ENCODE measurements at regions not wholly inside any gene's neighbourhood (a gene's known extent, or its start where the extent isn't known, plus 50 kb on each side); places are given as distances from the start of the nearest gene placed in this dataset.

DNA sequence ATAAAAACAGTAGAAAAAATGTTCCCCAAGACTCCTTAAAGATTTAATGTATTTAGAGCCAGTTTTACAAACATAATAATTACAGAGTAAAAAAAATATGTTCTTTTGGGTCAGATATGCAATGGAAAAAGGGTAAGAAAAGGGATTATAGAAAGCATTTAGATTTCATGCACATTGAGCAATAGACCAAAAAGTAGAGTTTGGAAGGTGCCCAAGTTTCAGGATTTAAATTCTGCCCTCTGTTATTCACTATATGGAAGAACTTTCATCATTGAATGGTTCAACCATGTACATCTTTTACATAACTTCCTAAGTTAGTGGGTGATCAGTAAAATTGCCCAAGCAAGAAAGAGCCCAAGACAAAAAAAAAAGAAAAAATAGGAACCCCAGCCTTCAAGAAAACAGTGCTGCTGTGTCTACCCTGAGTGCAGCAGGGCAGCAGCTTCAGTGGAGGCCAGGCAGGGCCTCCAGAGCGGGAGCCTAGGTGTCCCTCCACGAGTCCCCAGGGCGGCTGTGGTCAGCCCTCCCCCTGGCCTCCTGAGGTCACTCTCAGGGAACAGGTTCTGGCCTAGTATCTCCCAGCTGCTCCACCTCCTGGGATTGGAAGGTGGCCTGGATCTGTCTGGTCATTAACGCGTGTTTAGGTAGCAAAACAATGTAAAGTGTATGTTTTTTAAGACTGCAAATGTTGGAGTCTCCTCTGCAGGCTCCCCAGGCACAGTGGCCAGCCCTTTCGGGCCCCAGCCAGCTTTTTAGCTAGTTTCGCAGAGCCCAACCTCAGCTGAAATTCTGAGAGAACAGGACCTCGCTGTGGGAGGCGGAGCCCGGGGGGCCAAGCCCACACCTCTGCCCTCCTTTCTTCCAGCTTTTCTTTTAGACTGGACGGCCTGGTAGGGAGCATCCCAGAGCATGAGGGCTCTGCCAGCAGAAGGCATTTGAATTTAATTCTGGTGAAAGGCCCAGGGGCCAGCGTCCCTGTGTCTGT lies 77.3 kb downstream of the TEX51 start:
- H3K4me1 ChIP-seq (ENCODE audit: control insufficient read depth in 2 of 3, insufficient read depth in 2 of 3, low read depth in 1 of 3, low read length in 3 of 3) = no peaks in the 10 kb centered on the region
- H3K9ac ChIP-seq (ENCODE audit: low read length in 3 of 3) = no peak overlapping the region
- intact Hi-C loops (cut with DNase I) = no loop called here
- H3K9me3 ChIP-seq (ENCODE audit: control insufficient read depth in 2 of 3, insufficient read depth in 1 of 3, low read length in 3 of 3) = no peaks in the 10 kb centered on the region
- no peak overlapping the region for H3K4me3 ChIP-seq (ENCODE audit: low read length in 3 of 3)
- DNase-seq (peak in 1 of 5 donors; percentile 17), FAIRE-seq (no peak)
- no peak overlapping the region for H3K27ac ChIP-seq (ENCODE audit: low read depth in 2 of 2, low read length in 2 of 2)
- TF ChIP-seq, protein P1, sequence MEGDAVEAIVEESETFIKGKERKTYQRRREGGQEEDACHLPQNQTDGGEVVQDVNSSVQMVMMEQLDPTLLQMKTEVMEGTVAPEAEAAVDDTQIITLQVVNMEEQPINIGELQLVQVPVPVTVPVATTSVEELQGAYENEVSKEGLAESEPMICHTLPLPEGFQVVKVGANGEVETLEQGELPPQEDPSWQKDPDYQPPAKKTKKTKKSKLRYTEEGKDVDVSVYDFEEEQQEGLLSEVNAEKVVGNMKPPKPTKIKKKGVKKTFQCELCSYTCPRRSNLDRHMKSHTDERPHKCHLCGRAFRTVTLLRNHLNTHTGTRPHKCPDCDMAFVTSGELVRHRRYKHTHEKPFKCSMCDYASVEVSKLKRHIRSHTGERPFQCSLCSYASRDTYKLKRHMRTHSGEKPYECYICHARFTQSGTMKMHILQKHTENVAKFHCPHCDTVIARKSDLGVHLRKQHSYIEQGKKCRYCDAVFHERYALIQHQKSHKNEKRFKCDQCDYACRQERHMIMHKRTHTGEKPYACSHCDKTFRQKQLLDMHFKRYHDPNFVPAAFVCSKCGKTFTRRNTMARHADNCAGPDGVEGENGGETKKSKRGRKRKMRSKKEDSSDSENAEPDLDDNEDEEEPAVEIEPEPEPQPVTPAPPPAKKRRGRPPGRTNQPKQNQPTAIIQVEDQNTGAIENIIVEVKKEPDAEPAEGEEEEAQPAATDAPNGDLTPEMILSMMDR (IDR thresholded peaks at IDR 0.05; ENCODE audit: borderline replicate concordance, extremely low read depth, insufficient read depth) = no peak
- no peaks in the 10 kb centered on the region for H3K36me3 ChIP-seq (ENCODE audit: control insufficient read depth in 2 of 3, insufficient read depth in 3 of 3, low read length in 3 of 3)
- H3K27me3 ChIP-seq (ENCODE audit: control insufficient read depth, insufficient read depth, low read length) = no peaks in the 10 kb centered on the region

- no peak overlapping the region for H3K27ac ChIP-seq (ENCODE audit: low read depth in 2 of 2, low read length in 2 of 2)
- H3K9ac ChIP-seq (ENCODE audit: low read length in 3 of 3) = no peak overlapping the region
- H3K9me3 ChIP-seq (ENCODE audit: control insufficient read depth in 2 of 3, insufficient read depth in 1 of 3, low read length in 3 of 3) = no peaks in the 10 kb centered on the region
- H3K27me3 ChIP-seq (ENCODE audit: control insufficient read depth, insufficient read depth, low read length) = no peaks in the 10 kb centered on the region
- intact Hi-C loops (cut with DNase I) = no loop called here
- no peak overlapping the region for H3K4me3 ChIP-seq (ENCODE audit: low read length in 3 of 3)
- DNase-seq = peak in 4 of 5 donors; percentile 52 to 68 (median 60)
- TF ChIP-seq, protein P1 (IDR thresholded peaks at IDR 0.05; ENCODE audit: borderline replicate concordance, extremely low read depth, insufficient read depth) = no peak
- no peaks in the 10 kb centered on the region for H3K4me1 ChIP-seq (ENCODE audit: control insufficient read depth in 2 of 3, insufficient read depth in 2 of 3, low read depth in 1 of 3, low read length in 3 of 3)
- no peaks in the 10 kb centered on the region for H3K36me3 ChIP-seq (ENCODE audit: control insufficient read depth in 2 of 3, insufficient read depth in 3 of 3, low read length in 3 of 3)
- FAIRE-seq = no peak
These were observed 78.1 kb downstream of the TEX51 start for GRCh38 chr2:126976721-126977328.

DNA sequence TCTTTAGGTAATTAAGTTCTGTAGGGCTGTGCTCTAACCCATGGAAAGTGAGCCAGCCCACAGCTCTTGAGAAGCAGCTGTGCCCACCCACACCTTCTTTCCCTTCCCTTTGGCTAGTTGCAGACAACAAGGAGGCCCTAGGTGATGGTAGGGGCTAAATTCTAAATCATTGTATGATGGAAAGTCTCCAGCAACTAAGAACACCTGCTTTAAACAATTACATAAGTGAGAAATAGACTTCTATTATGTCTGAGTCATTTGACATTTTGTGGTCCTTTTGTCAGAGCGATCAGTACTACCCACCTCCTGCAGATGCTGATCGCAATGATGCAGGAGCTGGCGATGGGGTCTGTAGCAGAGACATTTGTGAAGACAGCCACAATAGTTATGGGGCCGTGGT lies 79.6 kb downstream of the TEX51 start:
- Histone ChIP-seq H3K4me1 (ENCODE audit: control insufficient read depth in 2 of 3, insufficient read depth in 2 of 3, low read depth in 1 of 3, low read length in 3 of 3) (no peaks in the 10 kb centered on the region), H3K27ac (ENCODE audit: low read depth in 2 of 2, low read length in 2 of 2) (no peak overlapping the region), H3K36me3 (ENCODE audit: control insufficient read depth in 2 of 3, insufficient read depth in 3 of 3, low read length in 3 of 3) (no peaks in the 10 kb centered on the region), H3K9ac (ENCODE audit: low read length in 3 of 3) (no peak overlapping the region), H3K27me3 (ENCODE audit: control insufficient read depth, insufficient read depth, low read length) (no peaks in the 10 kb centered on the region), H3K9me3 (ENCODE audit: control insufficient read depth in 2 of 3, insufficient read depth in 1 of 3, low read length in 3 of 3) (no peaks in the 10 kb centered on the region), H3K4me3 (ENCODE audit: low read length in 3 of 3) (no peak overlapping the region)
- TF ChIP-seq, protein P1 (IDR thresholded peaks at IDR 0.05; ENCODE audit: borderline replicate concordance, extremely low read depth, insufficient read depth) = no peak
- no peak for FAIRE-seq
- no peak for DNase-seq
- intact Hi-C loops (cut with DNase I) = no loop called here
